ENCODE measurements at regions not wholly inside any gene's neighbourhood (a gene's known extent, or its start where the extent isn't known, plus 50 kb on each side); places are given as distances from the start of the nearest gene placed in this dataset.

GRCh38 chr15:62352817-62353216, 187.7 kb upstream of the C2CD4B start:
- H3K27me3 ChIP-seq: no peaks in the 10 kb centered on the region
- no peak for TF ChIP-seq CTCF (IDR thresholded peaks at IDR 0.05)

GRCh38 chr15:62357431-62357830, 192.3 kb upstream of the C2CD4B start:
- Histone ChIP-seq H3K27ac (no peak overlapping the region), H3K36me3 (no peaks in the 10 kb centered on the region), H3K27me3 (no peaks in the 10 kb centered on the region), H3K4me3 (no peak overlapping the region), H3K4me1 (no peaks in the 10 kb centered on the region), H3K9me3 (no peaks in the 10 kb centered on the region)
- no peak for TF ChIP-seq CTCF (IDR thresholded peaks at IDR 0.05)
- no peak for DNase-seq (ENCODE audit: low spot score)

More at GRCh38 chr15:62352817-62353216, 187.7 kb upstream of the C2CD4B start:
- Histone ChIP-seq H3K27ac (no peak overlapping the region), H3K4me1 (no peaks in the 10 kb centered on the region), H3K36me3 (no peaks in the 10 kb centered on the region), H3K4me3 (no peak overlapping the region), H3K9me3 (no peaks in the 10 kb centered on the region)
- DNase-seq (ENCODE audit: low spot score): no peak

GRCh38 chr15:62359416-62359815, 194.3 kb upstream of the C2CD4B start:
- DNase-seq (ENCODE audit: low spot score): no peak
- TF ChIP-seq CTCF (IDR thresholded peaks at IDR 0.05): no peak
- H3K36me3 ChIP-seq: no peaks in the 10 kb centered on the region
- no peak overlapping the region for H3K27ac ChIP-seq
- H3K27me3 ChIP-seq: no peaks in the 10 kb centered on the region
- no peaks in the 10 kb centered on the region for H3K9me3 ChIP-seq
- no peaks in the 10 kb centered on the region for H3K4me1 ChIP-seq
- no peak overlapping the region for H3K4me3 ChIP-seq

- Histone ChIP-seq H3K4me1 (no peaks in the 10 kb centered on the region), H3K27ac (no peak overlapping the region), H3K9me3 (no peaks in the 10 kb centered on the region), H3K36me3 (no peaks in the 10 kb centered on the region), H3K4me3 (no peak overlapping the region), H3K27me3 (no peaks in the 10 kb centered on the region)
- no peak for DNase-seq (ENCODE audit: low spot score)
- no peak for TF ChIP-seq CTCF (IDR thresholded peaks at IDR 0.05)
Observed at GRCh38 chr15:62360332-62361097, 195.4 kb upstream of the C2CD4B start.

GRCh38 chr15:62362144-62362543, 197.1 kb upstream of the C2CD4B start:
- no peak for TF ChIP-seq CTCF (IDR thresholded peaks at IDR 0.05)
- no peak overlapping the region for H3K27ac ChIP-seq

GRCh38 chr15:62362608-62363007, 197.5 kb upstream of the C2CD4B start:
- H3K9me3 ChIP-seq: no peaks in the 10 kb centered on the region
- H3K36me3 ChIP-seq: no peaks in the 10 kb centered on the region
- no peak overlapping the region for H3K4me3 ChIP-seq
- H3K27ac ChIP-seq: no peak overlapping the region
- no peaks in the 10 kb centered on the region for H3K27me3 ChIP-seq
- no peak for TF ChIP-seq CTCF (IDR thresholded peaks at IDR 0.05)
- DNase-seq (ENCODE audit: low spot score): no peak
- H3K4me1 ChIP-seq: no peaks in the 10 kb centered on the region

More at GRCh38 chr15:62362144-62362543, 197.1 kb upstream of the C2CD4B start:
- Histone ChIP-seq H3K27me3 (no peaks in the 10 kb centered on the region), H3K4me1 (no peaks in the 10 kb centered on the region), H3K36me3 (no peaks in the 10 kb centered on the region), H3K9me3 (no peaks in the 10 kb centered on the region), H3K4me3 (no peak overlapping the region)
- DNase-seq (ENCODE audit: low spot score): no peak

Data from right atrium auricular region (tissue), 2 donors.